ENCODE measurements at regions not wholly inside any gene's neighbourhood (a gene's known extent, or its start where the extent isn't known, plus 50 kb on each side); places are given as distances from the start of the nearest gene placed in this dataset.
A peak's percentile ranks its signal among the peaks of the same experiment; 100 is the strongest.
"Not testable (repeated sequence)": the region's sequence is repeated elsewhere in the genome, so short reads cannot be mapped to it uniquely, and the experiment has no call there.

GRCh38 chr5:159518371-159518770 lies 188.1 kb upstream of the IL12B start:
- no peak overlapping the region for H3K4me3 ChIP-seq
- no peak overlapping the region for H3K27ac ChIP-seq

DNA sequence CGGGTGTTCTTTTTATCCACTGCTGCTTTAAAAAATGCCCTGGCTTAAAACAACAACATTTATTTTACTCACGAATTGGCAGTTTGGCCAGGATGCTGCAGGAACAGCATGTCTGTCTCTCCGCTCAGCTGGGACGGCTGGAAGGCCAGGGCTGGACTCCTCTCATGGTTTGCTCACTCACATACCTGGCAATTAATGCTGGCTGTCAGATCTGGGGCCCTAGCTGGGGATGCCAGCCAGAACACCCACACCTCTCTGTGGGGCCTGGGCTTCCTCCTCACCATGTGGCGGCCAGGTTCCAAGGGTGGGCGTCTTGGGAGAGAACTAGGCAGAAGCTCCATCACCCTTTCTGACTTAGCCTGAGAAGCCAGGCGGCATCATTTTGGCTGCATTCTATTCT lies 189.1 kb upstream of the IL12B start:
- H3K4me3 ChIP-seq, result no peak overlapping the region

GRCh38 chr5:159522841-159523240 lies 192.6 kb upstream of the IL12B start:
- no peak overlapping the region for H3K4me3 ChIP-seq

More for the DNA sequence above, 189.1 kb upstream of the IL12B start:
- no peak overlapping the region for H3K27ac ChIP-seq

DNA sequence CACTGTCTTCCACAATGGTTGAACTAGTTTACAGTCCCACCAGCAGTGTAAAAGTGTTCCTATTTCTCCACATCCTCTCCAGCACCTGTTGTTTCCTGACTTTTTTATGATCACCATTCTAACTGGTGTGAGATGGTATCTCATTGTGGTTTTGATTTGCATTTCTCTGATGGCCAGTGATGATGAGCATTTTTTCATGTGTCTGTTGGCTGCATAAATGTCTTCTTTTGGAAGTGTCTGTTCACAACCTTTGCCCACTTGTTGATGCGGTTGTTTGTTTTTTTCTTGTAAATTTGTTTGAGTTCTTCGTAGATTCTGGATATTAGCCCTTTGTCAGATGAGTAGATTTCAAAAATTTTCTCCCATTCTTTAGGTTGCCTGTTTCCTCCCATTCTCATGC lies 194.0 kb upstream of the IL12B start:
- not testable (repeated sequence) for H3K4me3 ChIP-seq, H3K27ac ChIP-seq

More at GRCh38 chr5:159522841-159523240, 192.6 kb upstream of the IL12B start:
- H3K27ac ChIP-seq, result no peak overlapping the region

DNA sequence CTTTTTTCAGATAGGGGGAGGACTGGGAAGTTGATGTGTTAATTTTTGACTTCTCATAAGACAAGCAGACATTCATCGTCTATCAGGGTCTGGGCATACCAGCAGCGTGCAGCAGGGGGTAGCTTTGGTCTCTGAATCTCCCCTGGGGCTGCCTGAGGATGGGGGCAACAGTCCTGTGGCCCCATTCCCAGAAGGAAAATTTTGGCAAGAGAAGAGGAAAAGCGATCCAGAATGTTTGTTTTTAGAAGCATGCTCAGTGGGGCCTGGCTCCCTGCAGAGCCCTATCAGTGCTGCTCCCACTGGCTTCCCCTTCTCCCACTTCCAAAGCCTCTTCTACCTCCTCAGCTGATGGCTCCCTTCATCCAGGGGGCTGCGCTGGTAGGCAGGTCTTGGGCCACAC lies 194.8 kb upstream of the IL12B start:
- Histone ChIP-seq H3K27ac (peak overlapping the region in 1 of 21 experiments; percentile 23), H3K4me3 (no peak overlapping the region)

DNA sequence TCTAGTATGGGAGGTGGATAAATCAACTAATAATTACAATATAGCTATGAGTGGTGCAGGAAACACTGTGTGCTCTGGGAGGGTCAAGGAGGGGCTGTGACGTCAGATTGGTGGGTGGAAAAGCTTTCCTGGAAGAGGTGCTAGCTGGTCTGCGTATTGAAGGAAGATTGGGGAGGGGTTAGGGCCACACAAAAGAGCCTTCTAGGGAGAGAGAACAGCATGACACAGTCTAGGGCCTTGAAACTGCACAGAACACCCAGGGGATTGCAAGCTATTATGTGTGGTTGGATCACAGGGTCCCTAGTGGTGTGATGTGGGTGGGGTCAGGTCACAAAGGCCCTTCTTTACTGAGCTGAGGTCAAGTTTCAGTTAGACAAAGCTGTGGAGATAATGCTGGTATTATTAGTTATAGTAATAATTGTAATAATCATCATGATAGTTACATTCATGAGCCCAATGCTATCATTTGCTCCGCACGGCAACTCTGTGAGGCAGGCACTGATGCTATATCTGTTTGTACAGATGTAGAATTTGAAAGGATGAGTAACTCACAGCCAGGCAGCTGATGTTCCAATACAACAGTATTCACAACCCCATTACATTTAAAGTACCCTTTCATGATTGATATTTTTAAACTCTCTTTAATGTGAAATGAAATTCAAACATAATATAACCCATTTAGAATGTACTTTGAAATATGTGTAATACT lies 197.4 kb upstream of the IL12B start:
- Histone ChIP-seq H3K4me3 (no peak overlapping the region), H3K27ac (no peak overlapping the region)

GRCh38 chr5:159531554-159532105 lies 201.3 kb upstream of the IL12B start:
- H3K27ac ChIP-seq, result no peak overlapping the region
- no peak overlapping the region for H3K4me3 ChIP-seq

DNA sequence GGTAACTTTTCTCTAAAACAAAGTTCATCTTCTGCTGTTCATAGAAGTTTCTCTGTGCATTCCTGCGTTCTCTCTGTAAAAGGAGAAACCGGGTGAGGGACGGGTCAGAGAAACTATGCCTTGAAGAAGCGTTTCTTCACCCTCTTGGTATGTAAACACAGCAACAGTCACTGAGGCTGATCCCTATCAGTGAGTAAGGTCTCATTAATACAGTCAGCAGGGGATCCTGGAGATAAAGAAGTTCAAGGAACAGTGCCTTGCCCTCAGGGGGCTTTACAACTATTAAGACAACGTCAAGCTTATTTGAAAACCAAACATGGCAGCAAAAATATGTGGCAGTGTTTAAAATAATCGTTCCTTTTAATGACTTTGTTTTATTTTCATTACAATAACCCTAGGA lies 202.9 kb upstream of the IL12B start:
- Histone ChIP-seq H3K4me3 (no peak overlapping the region), H3K27ac (no peak overlapping the region)

DNA sequence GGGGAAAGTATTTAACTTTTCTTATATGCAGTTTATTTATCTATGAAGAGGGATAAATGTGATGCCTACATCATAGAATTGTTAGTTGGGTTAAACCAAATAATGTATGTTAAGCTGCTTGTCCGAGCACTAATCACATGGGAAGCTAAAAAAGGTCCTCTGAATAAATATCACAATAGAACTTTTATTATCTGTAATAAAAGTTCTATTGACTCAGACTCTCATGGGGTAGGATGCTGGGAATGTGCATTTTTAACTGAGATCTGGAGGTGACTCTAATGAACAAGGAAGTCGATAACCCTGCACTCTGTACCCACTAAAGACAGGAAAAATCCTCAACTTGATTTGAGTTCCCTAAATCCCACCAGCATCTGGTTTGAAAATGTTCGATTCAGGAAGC lies 205.9 kb upstream of the IL12B start:
- Histone ChIP-seq H3K4me3 (no peak overlapping the region), H3K27ac (no peak overlapping the region)

- Histone ChIP-seq H3K4me3 (no peak overlapping the region), H3K27ac (no peak overlapping the region)
Observed at GRCh38 chr5:159536646-159537045, 206.4 kb upstream of the IL12B start.

GRCh38 chr5:159539678-159540077 lies 209.4 kb upstream of the IL12B start:
- Histone ChIP-seq H3K4me3 (no peak overlapping the region), H3K27ac (no peak overlapping the region)

GRCh38 chr5:159543326-159543725 lies 213.0 kb upstream of the IL12B start:
- Histone ChIP-seq H3K27ac (no peak overlapping the region), H3K4me3 (no peak overlapping the region)

- Histone ChIP-seq H3K4me3 (no peak overlapping the region), H3K27ac (no peak overlapping the region)
Observed at GRCh38 chr5:159545156-159545555, 214.9 kb upstream of the IL12B start.

GRCh38 chr5:159547466-159548195 lies 217.3 kb upstream of the IL12B start:
- Histone ChIP-seq H3K27ac (no peak overlapping the region), H3K4me3 (no peak overlapping the region)

DNA sequence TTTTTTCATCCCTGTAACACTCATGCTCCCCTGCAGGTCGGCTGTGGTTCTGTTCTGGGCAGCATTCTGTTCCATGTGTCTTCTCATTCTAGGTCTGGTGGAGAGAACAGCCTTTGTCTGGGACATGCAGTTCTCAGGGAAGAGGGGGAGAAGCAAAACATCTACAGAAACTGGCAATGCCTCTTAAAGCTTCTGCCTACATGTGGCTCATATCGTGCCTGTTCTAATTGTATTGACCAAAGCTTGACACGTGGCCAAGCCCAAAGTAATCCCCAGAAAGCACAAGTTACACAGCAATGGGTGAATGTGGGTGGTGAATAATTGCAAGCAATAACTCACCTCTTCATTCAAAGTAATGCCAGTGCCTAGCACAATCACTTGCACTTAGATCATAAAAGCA lies 218.2 kb upstream of the IL12B start:
- no peak overlapping the region for H3K27ac ChIP-seq
- no peak overlapping the region for H3K4me3 ChIP-seq

DNA sequence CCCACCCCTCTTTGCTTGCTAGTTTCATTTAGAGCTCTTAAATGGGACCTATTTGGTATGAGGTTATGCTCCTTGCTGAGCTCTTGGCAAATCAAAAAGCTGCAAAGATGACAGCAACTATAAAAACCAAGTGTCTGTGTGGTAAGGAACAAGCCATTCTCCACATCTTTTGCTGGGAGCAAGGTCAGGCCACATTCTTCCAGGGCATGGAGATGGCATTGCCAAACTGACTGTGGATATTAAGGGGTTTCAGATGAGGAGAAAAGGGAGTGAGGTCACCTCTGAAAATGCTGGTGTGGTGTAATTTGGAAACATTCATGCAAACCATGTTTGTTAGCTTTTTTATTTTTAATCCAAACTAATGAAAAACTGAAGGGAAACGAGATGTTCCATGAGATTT lies 218.8 kb upstream of the IL12B start:
- Histone ChIP-seq H3K4me3 (no peak overlapping the region), H3K27ac (no peak overlapping the region)

DNA sequence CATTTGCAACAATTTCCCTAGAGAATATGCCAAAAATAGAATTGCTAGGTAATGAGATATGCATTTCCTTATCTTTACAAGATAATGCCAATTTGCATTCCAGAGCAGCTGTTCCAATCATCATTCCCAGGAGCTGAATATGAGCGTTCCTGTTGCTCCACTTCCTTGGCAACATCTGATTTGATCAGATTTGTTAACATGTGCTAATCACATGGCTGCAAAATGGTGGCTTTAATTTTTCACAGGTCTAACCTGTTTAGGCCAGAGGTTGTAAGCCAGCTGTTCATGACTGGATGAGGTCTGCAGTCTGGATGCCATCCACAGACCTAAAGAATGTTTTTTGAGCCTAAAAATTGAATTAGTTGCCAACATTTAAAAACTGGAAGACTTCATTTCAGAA lies 220.7 kb upstream of the IL12B start:
- no peak overlapping the region for H3K4me3 ChIP-seq
- H3K27ac ChIP-seq, result no peak overlapping the region

- no peak overlapping the region for H3K4me3 ChIP-seq
- no peak overlapping the region for H3K27ac ChIP-seq
Observed at GRCh38 chr5:159552751-159553150, 222.5 kb upstream of the IL12B start.

DNA sequence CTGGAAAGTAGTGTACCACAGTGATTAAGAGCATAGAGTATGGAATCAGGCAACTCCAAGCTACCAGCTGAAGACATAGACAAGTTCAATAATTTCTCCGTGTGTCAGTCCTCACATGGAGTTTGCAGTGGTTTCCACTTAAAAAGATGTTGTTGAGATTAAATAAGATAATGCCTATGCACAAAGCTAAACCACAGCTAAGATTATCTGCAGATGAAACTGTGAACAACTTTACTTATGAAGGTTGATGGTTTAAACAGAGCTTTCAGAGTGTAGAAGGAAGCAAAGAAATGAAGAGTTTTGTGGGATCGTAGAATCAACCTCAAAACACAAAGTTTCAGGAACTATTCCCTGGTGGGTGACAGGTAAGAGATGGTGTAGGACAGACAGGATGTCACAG lies 223.5 kb upstream of the IL12B start:
- Histone ChIP-seq H3K27ac (no peak overlapping the region), H3K4me3 (no peak overlapping the region)

GRCh38 chr5:159555084-159555483 lies 224.8 kb upstream of the IL12B start:
- H3K4me3 ChIP-seq, result no peak overlapping the region
- H3K27ac ChIP-seq, result no peak overlapping the region

DNA sequence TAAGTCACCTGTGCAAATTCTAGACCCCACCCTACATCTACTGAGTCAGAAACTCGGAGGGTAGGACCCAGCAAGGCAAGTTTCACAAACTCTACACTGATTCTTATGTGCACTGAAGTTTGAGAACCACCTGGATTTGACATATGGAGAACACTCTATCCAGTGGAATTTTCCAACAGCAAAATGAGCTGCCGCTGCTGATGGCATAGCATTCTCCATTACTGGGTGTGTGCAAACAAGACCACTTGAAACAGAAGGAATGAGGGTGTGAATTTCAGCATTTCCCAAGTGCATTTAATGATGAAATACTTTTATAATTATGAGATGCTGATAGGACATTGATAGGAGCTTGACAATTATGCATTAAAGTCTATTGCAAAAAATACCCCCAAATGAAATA lies 229.1 kb upstream of the IL12B start:
- no peak overlapping the region for H3K4me3 ChIP-seq
- no peak overlapping the region for H3K27ac ChIP-seq

All from skin epidermis (tissue), 12 donors.